ENCODE measurements at regions not wholly inside any gene's neighbourhood (a gene's known extent, or its start where the extent isn't known, plus 50 kb on each side); places are given as distances from the start of the nearest gene placed in this dataset.

- H3K27me3 ChIP-seq (ENCODE audit: insufficient read depth): no peaks in the 10 kb centered on the region
- no peaks in the 10 kb centered on the region for H3F3A ChIP-seq (replicated peaks; ENCODE audit: insufficient read depth)
- no peak overlapping the region for H3K4me2 ChIP-seq
- no peak for DNase-seq
- H4K20me1 ChIP-seq (ENCODE audit: insufficient read depth): no peaks in the 10 kb centered on the region
- no peaks in the 10 kb centered on the region; a peak in 2 of 4 replicates for H3K4me1 ChIP-seq (ENCODE audit: control insufficient read depth in 1 of 2, insufficient read depth in 2 of 2, low read depth in 1 of 2, low read length in 1 of 2)
- no peaks in the 10 kb centered on the region for H3K79me2 ChIP-seq (ENCODE audit: insufficient read depth)
- no peaks in the 10 kb centered on the region for H3K9me3 ChIP-seq
- no peak overlapping the region for H3K27ac ChIP-seq (ENCODE audit: low read depth in 2 of 2, low read length in 1 of 2)
- H2AFZ ChIP-seq (ENCODE audit: low read depth): no peak overlapping the region
- H3K9ac ChIP-seq: no peak overlapping the region
- no peaks in the 10 kb centered on the region for H3K9me2 ChIP-seq
- TF ChIP-seq RCOR1 (IDR thresholded peaks at IDR 0.05; ENCODE audit: low read length): no peak
- H3K36me3 ChIP-seq (replicated peaks in 1 of 2; ENCODE audit: control insufficient read depth in 1 of 2, insufficient read depth in 2 of 2, low read length in 1 of 2): no peaks in the 10 kb centered on the region
- H3K4me3 ChIP-seq (ENCODE audit: low read depth in 2 of 2, low read length in 1 of 2): no peak overlapping the region
- ChIA-PET CTCF (no interaction called here), POLR2A (no interaction called here)
Observed at GRCh38 chr3:161745741-161746140, 249.1 kb downstream of the OTOL1 start.

GRCh38 chr3:161748049-161748448, 251.4 kb downstream of the OTOL1 start:
- Histone ChIP-seq H4K20me1 (ENCODE audit: insufficient read depth) (no peaks in the 10 kb centered on the region), H3K27ac (ENCODE audit: low read depth in 2 of 2, low read length in 1 of 2) (no peak overlapping the region), H3K9me3 (no peaks in the 10 kb centered on the region), H3K9me2 (no peaks in the 10 kb centered on the region), H3K79me2 (ENCODE audit: insufficient read depth) (no peaks in the 10 kb centered on the region), H3K36me3 (replicated peaks in 1 of 2; ENCODE audit: control insufficient read depth in 1 of 2, insufficient read depth in 2 of 2, low read length in 1 of 2) (no peaks in the 10 kb centered on the region), H3K4me1 (ENCODE audit: control insufficient read depth in 1 of 2, insufficient read depth in 2 of 2, low read depth in 1 of 2, low read length in 1 of 2) (no peaks in the 10 kb centered on the region; a peak in 2 of 4 replicates), H3K27me3 (ENCODE audit: insufficient read depth) (no peaks in the 10 kb centered on the region), H3K4me2 (no peak overlapping the region), H2AFZ (ENCODE audit: low read depth) (no peak overlapping the region), H3F3A (replicated peaks; ENCODE audit: insufficient read depth) (no peaks in the 10 kb centered on the region), H3K4me3 (ENCODE audit: low read depth in 2 of 2, low read length in 1 of 2) (no peak overlapping the region), H3K9ac (no peak overlapping the region)
- CTCF ChIA-PET: no interaction called here
- POLR2A ChIA-PET: no interaction called here
- TF ChIP-seq YY1 (IDR thresholded peaks at IDR 0.05; ENCODE audit: low read depth) (no peak), CHD2 (IDR thresholded peaks at IDR 0.05; ENCODE audit: low read length, partially characterized antibody) (no peak), USF2 (IDR thresholded peaks at IDR 0.05; ENCODE audit: borderline replicate concordance, low read depth, low read length) (no peak), MEF2A (IDR thresholded peaks at IDR 0.05; ENCODE audit: borderline replicate concordance, low read depth) (no peak), NFIC (IDR thresholded peaks at IDR 0.05; ENCODE audit: borderline replicate concordance) (no peak), ELF1 (IDR thresholded peaks at IDR 0.05) (no peak), FOXM1 (IDR thresholded peaks at IDR 0.05; ENCODE audit: low read depth) (no peak), GATA2 (CRISPR knock-in tag; IDR thresholded peaks at IDR 0.05) (no peak), FOXJ3 (CRISPR knock-in tag; IDR thresholded peaks at IDR 0.05) (no peak), SMC3 (IDR thresholded peaks at IDR 0.05; ENCODE audit: low read depth, low read length) (no peak), EP300 (IDR thresholded peaks at IDR 0.05; ENCODE audit: borderline replicate concordance in 1 of 2, low read depth in 1 of 2, low read length in 1 of 2) (no peak), REST (IDR thresholded peaks at IDR 0.05; ENCODE audit: low read depth, low read length) (no peak), USF1 (IDR thresholded peaks at IDR 0.05; ENCODE audit: borderline replicate concordance, low read depth) (no peak), TAF1 (IDR thresholded peaks at IDR 0.05; ENCODE audit: borderline replicate concordance, low read depth, low read length) (no peak), MXI1 (IDR thresholded peaks at IDR 0.05; ENCODE audit: low read depth, low read length) (no peak)
- no peak for DNase-seq
